ENCODE measurements at regions not wholly inside any gene's neighbourhood (a gene's known extent, or its start where the extent isn't known, plus 50 kb on each side); places are given as distances from the start of the nearest gene placed in this dataset.

- no peak for TF ChIP-seq IRF3 (IDR thresholded peaks at IDR 0.05; ENCODE audit: low read depth, low read length)
- TF ChIP-seq RAD21 (IDR thresholded peaks at IDR 0.05; ENCODE audit: low read length): no peak
Measured at GRCh38 chr2:20516291-20516645, 69.4 kb downstream of the RHOB start (continued).

GRCh38 chr2:20516646-20517341, 69.9 kb downstream of the RHOB start:
- TF ChIP-seq MEF2A (IDR thresholded peaks at IDR 0.05; ENCODE audit: borderline replicate concordance, low read depth) (no peak), NFIC (IDR thresholded peaks at IDR 0.05; ENCODE audit: borderline replicate concordance) (no peak), POLR2AphosphoS5 (IDR thresholded peaks at IDR 0.05; ENCODE audit: low read depth, low read length) (no peak), IRF3 (IDR thresholded peaks at IDR 0.05; ENCODE audit: low read depth, low read length) (no peak), GATA2 (CRISPR knock-in tag; IDR thresholded peaks at IDR 0.05) (no peak), SMC3 (IDR thresholded peaks at IDR 0.05; ENCODE audit: low read depth, low read length) (no peak), TEAD4 (IDR thresholded peaks at IDR 0.05; ENCODE audit: borderline replicate concordance, insufficient read depth) (no peak), CHD2 (IDR thresholded peaks at IDR 0.05; ENCODE audit: low read length, partially characterized antibody) (no peak), JUND (IDR thresholded peaks at IDR 0.05) (no peak), REST (IDR thresholded peaks at IDR 0.05; ENCODE audit: low read depth, low read length) (no peak), TCF12 (IDR thresholded peaks at IDR 0.05) (no peak), ZBTB33 (IDR thresholded peaks at IDR 0.05; ENCODE audit: borderline replicate concordance, low read depth) (no peak), ELF1 (IDR thresholded peaks at IDR 0.05) (no peak), EZH2phosphoT487 (IDR thresholded peaks at IDR 0.05; ENCODE audit: borderline replicate concordance, low read depth) (no peak), FOXJ3 (CRISPR knock-in tag; IDR thresholded peaks at IDR 0.05) (no peak)
- no peak for DNase-seq
- H3K9me2 ChIP-seq: no peaks in the 10 kb centered on the region
- H3K4me3 ChIP-seq (ENCODE audit: low read depth in 2 of 2, low read length in 1 of 2): no peak overlapping the region
- peaks cover 3% of the 10 kb centered on the region for H3F3A ChIP-seq (replicated peaks; ENCODE audit: insufficient read depth)
- no peaks in the 10 kb centered on the region for H3K27me3 ChIP-seq (ENCODE audit: insufficient read depth)
- WGBS (ENCODE audit: low lambda C conversion rate): 67% methylated on average over 9 of the region's 10 CpGs
- H3K27ac ChIP-seq (ENCODE audit: low read depth in 2 of 2, low read length in 1 of 2): no peak overlapping the region
- ChIA-PET CTCF (interaction anchor here (1.7 kb wide), 1 partner anchor 23 kb away, joined by 7 read pairs; no protein-coding TSS in a partner anchor), POLR2A (no interaction called here)
- H2AFZ ChIP-seq (ENCODE audit: low read depth): no peak overlapping the region
- H3K36me3 ChIP-seq (replicated peaks in 1 of 2; ENCODE audit: control insufficient read depth in 1 of 2, insufficient read depth in 2 of 2, low read length in 1 of 2): no peaks in the 10 kb centered on the region
- no peak overlapping the region for H3K9ac ChIP-seq
- H3K9me3 ChIP-seq: no peaks in the 10 kb centered on the region
- H3K79me2 ChIP-seq (ENCODE audit: insufficient read depth): no peaks in the 10 kb centered on the region
- peaks cover 0 to 11% of the 10 kb centered on the region in 2 experiments; a peak in 2 of 4 replicates for H3K4me1 ChIP-seq (ENCODE audit: control insufficient read depth in 1 of 2, insufficient read depth in 2 of 2, low read depth in 1 of 2, low read length in 1 of 2)
- no peaks in the 10 kb centered on the region for H4K20me1 ChIP-seq (ENCODE audit: insufficient read depth)
- H3K4me2 ChIP-seq: no peak overlapping the region

All from SK-N-SH (cell line).